Mesenchymal stem cell (in vitro differentiated cells and primary cell): ENCODE measurements at regions not wholly inside any gene's neighbourhood (a gene's known extent, or its start where the extent isn't known, plus 50 kb on each side); places are given as distances from the start of the nearest gene placed in this dataset.

Source experiments
- DNase-seq: peaks from one replicate; pipeline ENCODE4 v3.0.0-alpha.2; 2013
- H2AFZ ChIP-seq: one replicate; pipeline ENCODE4 v1.6.1; 2013; ENCODE audit warnings: low read depth, mild to moderate bottlenecking, control low read depth, inconsistent platforms, low read length, moderate library complexity
- H2AK5ac ChIP-seq: 2 replicates; pipeline ENCODE4 v1.6.1; 2013; ENCODE audit warnings: low read length, moderate library complexity, mild to moderate bottlenecking, inconsistent platforms; ENCODE audit not compliant: severe bottlenecking
- H2BK120ac ChIP-seq: one replicate; pipeline ENCODE4 v1.6.1; 2013; ENCODE audit warnings: low read depth, mild to moderate bottlenecking, inconsistent platforms, low read length, moderate library complexity
- H2BK12ac ChIP-seq, 2 experiments: one replicate each; pipeline ENCODE4 v1.6.1; 2013; ENCODE audit warnings: inconsistent platforms in 2 of 2, low read length in 2 of 2, mild to moderate bottlenecking in 2 of 2, moderate library complexity in 2 of 2, control low read depth in 1 of 2
- H2BK15ac ChIP-seq: one replicate; pipeline ENCODE4 v1.6.1; 2013; ENCODE audit warnings: mild to moderate bottlenecking, low read depth, inconsistent platforms; ENCODE audit not compliant: poor library complexity, severe bottlenecking
- H2BK5ac ChIP-seq: 2 replicates; pipeline ENCODE4 v1.6.1; 2013; ENCODE audit warnings: low read depth, mild to moderate bottlenecking, low read length, control low read depth, inconsistent platforms; ENCODE audit not compliant: poor library complexity, severe bottlenecking
- H3K14ac ChIP-seq, 2 experiments: one replicate each; pipeline ENCODE4 v1.6.1; 2013; ENCODE audit warnings: inconsistent platforms in 2 of 2, low read length in 2 of 2, control low read depth in 1 of 2, mild to moderate bottlenecking in 1 of 2, moderate library complexity in 1 of 2
- H3K18ac ChIP-seq, 2 experiments: one replicate each; pipeline ENCODE4 v1.6.1; 2013; ENCODE audit warnings: inconsistent platforms in 2 of 2, low read length in 2 of 2, control low read depth in 1 of 2, low read depth in 1 of 2, mild to moderate bottlenecking in 1 of 2
- H3K23ac ChIP-seq, 2 experiments: one replicate each; pipeline ENCODE4 v1.6.1; 2013; ENCODE audit warnings: inconsistent platforms in 2 of 2, low read length in 2 of 2, mild to moderate bottlenecking in 2 of 2, moderate library complexity in 2 of 2, control low read depth in 1 of 2
- H3K27ac ChIP-seq: 2 replicates; pipeline ENCODE4 v1.5.1; 2013; ENCODE audit warnings: mild to moderate bottlenecking, moderate library complexity, low read length, control low read depth, inconsistent platforms; ENCODE audit not compliant: poor library complexity, severe bottlenecking
- H3K27me3 ChIP-seq, 2 experiments: 2 replicates each; pipeline versions ENCODE4 v1.6.1 to v1.7.0; 2013; ENCODE audit warnings: low read length in 2 of 2, mild to moderate bottlenecking in 2 of 2, moderate library complexity in 2 of 2, control low read depth in 1 of 2, inconsistent platforms in 1 of 2; ENCODE audit not compliant: control insufficient read depth in 1 of 2, insufficient read depth in 1 of 2
- H3K36me3 ChIP-seq, 2 experiments: 2 replicates each; pipeline versions ENCODE4 v1.6.1 to v1.7.0; 2013; ENCODE audit warnings: low read length in 2 of 2, control low read depth in 1 of 2, inconsistent platforms in 1 of 2, low read depth in 1 of 2, mild to moderate bottlenecking in 1 of 2; ENCODE audit not compliant: insufficient read depth in 2 of 2, control insufficient read depth in 1 of 2
- H3K4ac ChIP-seq, 2 experiments: one replicate each; pipeline ENCODE4 v1.6.1; 2013; ENCODE audit warnings: inconsistent platforms in 2 of 2, low read length in 2 of 2, mild to moderate bottlenecking in 2 of 2, moderate library complexity in 2 of 2, control low read depth in 1 of 2, low read depth in 1 of 2
- H3K4me1 ChIP-seq: 2 replicates; pipeline ENCODE4 v1.6.1; 2013; ENCODE audit warnings: low read depth, low read length, control low read depth; ENCODE audit not compliant: control insufficient read depth, insufficient read depth
- H3K4me2 ChIP-seq: 2 replicates; pipeline ENCODE4 v1.6.1; 2013; ENCODE audit warnings: low read length, mild to moderate bottlenecking, inconsistent platforms; ENCODE audit not compliant: poor library complexity, severe bottlenecking
- H3K4me3 ChIP-seq, 2 experiments: 2 replicates each; pipeline versions ENCODE4 v1.5.1 to v1.7.0; 2013; ENCODE audit warnings: low read length in 2 of 2, mild to moderate bottlenecking in 2 of 2, control low read depth in 1 of 2, low read depth in 1 of 2; ENCODE audit not compliant: insufficient read depth in 1 of 2
- H3K79me1 ChIP-seq: replicated peaks from 2 replicates; pipeline ENCODE4 v1.6.1; 2013; ENCODE audit warnings: mild to moderate bottlenecking, control low read depth, low read length, inconsistent platforms; ENCODE audit not compliant: poor library complexity, severe bottlenecking
- H3K9ac ChIP-seq: 2 replicates; pipeline ENCODE4 v1.7.0; 2013; ENCODE audit warnings: mild to moderate bottlenecking, low read length, moderate library complexity
- H3K9me3 ChIP-seq: 2 replicates; pipeline ENCODE4 v1.7.0; 2013; ENCODE audit warnings: mild to moderate bottlenecking, low read length; ENCODE audit not compliant: control insufficient read depth
- H4K8ac ChIP-seq: one replicate; pipeline ENCODE4 v1.6.1; 2013; ENCODE audit warnings: inconsistent platforms, mild to moderate bottlenecking, low read length, moderate library complexity
- H4K91ac ChIP-seq: one replicate; pipeline ENCODE4 v1.6.1; 2013; ENCODE audit warnings: mild to moderate bottlenecking, low read length, inconsistent platforms
- WGBS: methylation state at CpG from one replicate; pipeline ENCODE4 v1.1.7; 2013; ENCODE audit warnings: mixed read lengths; 5-methylcytosine and 5-hydroxymethylcytosine counted together

GRCh38 chr10:56605051-56605450 lies 244.0 kb upstream of the ZWINT start:
- Histone ChIP-seq H3K4me1 (no peaks in the 10 kb centered on the region), H3K18ac (no peak overlapping the region), H4K91ac (no peak overlapping the region), H2BK12ac (no peak overlapping the region), H3K9ac (no peak overlapping the region), H3K27ac (no peak overlapping the region), H2BK5ac (no peak overlapping the region), H3K23ac (no peak overlapping the region), H4K8ac (no peak overlapping the region), H3K27me3 (no peaks in the 10 kb centered on the region), H3K4ac (no peak overlapping the region), H2AFZ (no peak overlapping the region), H3K4me3 (no peak overlapping the region), H3K4me2 (no peak overlapping the region), H2BK120ac (no peak overlapping the region), H3K14ac (no peak overlapping the region), H2AK5ac (no peak overlapping the region), H2BK15ac (no peak overlapping the region), H3K36me3 (no peaks in the 10 kb centered on the region), H3K79me1 (no peaks in the 10 kb centered on the region), H3K9me3 (no peaks in the 10 kb centered on the region)
- 72% methylated on average over 8 of the region's 8 CpGs for WGBS
- no peak for DNase-seq

- Histone ChIP-seq H2AFZ (no peak overlapping the region), H3K4me3 (no peak overlapping the region), H2BK15ac (no peak overlapping the region), H2BK5ac (no peak overlapping the region), H3K9me3 (no peaks in the 10 kb centered on the region), H2BK12ac (no peak overlapping the region), H3K4ac (no peak overlapping the region), H3K18ac (no peak overlapping the region), H3K23ac (no peak overlapping the region), H2AK5ac (no peak overlapping the region), H4K91ac (no peak overlapping the region), H3K27ac (no peak overlapping the region), H3K36me3 (no peaks in the 10 kb centered on the region), H2BK120ac (no peak overlapping the region), H3K14ac (no peak overlapping the region), H3K4me2 (no peak overlapping the region), H4K8ac (no peak overlapping the region), H3K9ac (no peak overlapping the region), H3K4me1 (no peaks in the 10 kb centered on the region), H3K79me1 (no peaks in the 10 kb centered on the region), H3K27me3 (no peaks in the 10 kb centered on the region)
- DNase-seq, result no peak
- 79% methylated on average over 12 of the region's 12 CpGs for WGBS
These were observed 243.6 kb upstream of the ZWINT start for GRCh38 chr10:56604624-56605023.

- DNase-seq, result no peak
- Histone ChIP-seq H3K27me3 (no peaks in the 10 kb centered on the region), H3K14ac (no peak overlapping the region), H3K27ac (no peak overlapping the region), H2AK5ac (no peak overlapping the region), H2BK15ac (no peak overlapping the region), H2AFZ (no peak overlapping the region), H3K18ac (no peak overlapping the region), H3K4me2 (no peak overlapping the region), H2BK5ac (no peak overlapping the region), H3K4ac (no peak overlapping the region), H3K36me3 (no peaks in the 10 kb centered on the region), H3K79me1 (no peaks in the 10 kb centered on the region), H3K4me1 (no peaks in the 10 kb centered on the region), H3K9me3 (no peaks in the 10 kb centered on the region), H2BK120ac (no peak overlapping the region), H4K8ac (no peak overlapping the region), H2BK12ac (no peak overlapping the region), H3K9ac (no peak overlapping the region), H3K23ac (no peak overlapping the region), H4K91ac (no peak overlapping the region), H3K4me3 (no peak overlapping the region)
- WGBS, result no CpG with 5 or more reads among the region's 2 CpGs
These were observed 238.1 kb upstream of the ZWINT start for GRCh38 chr10:56599201-56599600.

- H3K4me1 ChIP-seq, result no peaks in the 10 kb centered on the region
- H3K27me3 ChIP-seq, result no peaks in the 10 kb centered on the region
- H4K8ac ChIP-seq, result no peak overlapping the region
- no peaks in the 10 kb centered on the region for H3K36me3 ChIP-seq
- H3K27ac ChIP-seq, result no peak overlapping the region
- no peak for DNase-seq
- H3K4me3 ChIP-seq, result no peak overlapping the region
- H4K91ac ChIP-seq, result no peak overlapping the region
- no peak overlapping the region for H3K9ac ChIP-seq
- WGBS, result 71% methylated on average over 3 of the region's 4 CpGs
- no peak overlapping the region for H3K18ac ChIP-seq
- no peak overlapping the region for H3K23ac ChIP-seq
- no peak overlapping the region for H3K14ac ChIP-seq
- no peaks in the 10 kb centered on the region for H3K79me1 ChIP-seq
- no peak overlapping the region for H2AFZ ChIP-seq
- H2BK120ac ChIP-seq, result no peak overlapping the region
- H3K9me3 ChIP-seq, result no peaks in the 10 kb centered on the region
- H2BK15ac ChIP-seq, result no peak overlapping the region
- H3K4me2 ChIP-seq, result no peak overlapping the region
- H2BK12ac ChIP-seq, result no peak overlapping the region
- no peak overlapping the region for H2BK5ac ChIP-seq
- H2AK5ac ChIP-seq, result no peak overlapping the region
- no peak overlapping the region for H3K4ac ChIP-seq
These were observed 235.2 kb upstream of the ZWINT start for GRCh38 chr10:56596257-56596656.
